Pancreas (tissue), 10 donors: ENCODE measurements at regions not wholly inside any gene's neighbourhood (a gene's known extent, or its start where the extent isn't known, plus 50 kb on each side); places are given as distances from the start of the nearest gene placed in this dataset.
"Not testable (repeated sequence)": the region's sequence is repeated elsewhere in the genome, so short reads cannot be mapped to it uniquely, and the experiment has no call there.

Experiments
- ATAC-seq, 4 donors: fragments of 200-7000 bp; cut with Tn5 transposase; one replicate each; pipeline versions ENCODE4 v1.8.0 to v1.9.1; 2020; ENCODE audit warnings: mild to moderate bottlenecking in 4 of 4, moderate library complexity in 4 of 4
- DNase-seq, 6 donors: peaks; one replicate each; pipeline ENCODE4 v3.0.0-alpha.2; 2020
- FAIRE-seq: peaks from 2 replicates; lab custom pipeline; 2012; peaks lifted over from hg19 to GRCh38; lab: Jason Lieb, UNC
- H3K27ac ChIP-seq, 4 donors: fragments of 200-600 bp; sonication (generic); 1 replicate in 3 of 4; 2 replicates in 1 of 4; pipeline versions ENCODE4 v1.5.0 to v1.8.0; 2020
- H3K27me3 ChIP-seq, 4 donors: fragments of 200-600 bp; one replicate each; pipeline ENCODE4 v1.8.0; 2021
- H3K36me3 ChIP-seq, 3 donors: fragments of 200-600 bp; sonication (generic) in 1 of 3; one replicate each; pipeline versions ENCODE4 v1.5.0 to v1.8.0; 2020 to 2021
- H3K4me1 ChIP-seq, 3 donors: fragments of 200-600 bp; one replicate each; pipeline ENCODE4 v1.8.0; 2021
- H3K4me3 ChIP-seq, 4 donors: fragments of 200-600 bp; sonication (generic) in 2 of 4; one replicate each; pipeline versions ENCODE4 v1.5.0 to v1.8.0; 2020 to 2021
- H3K9me3 ChIP-seq, 4 donors: fragments of 200-600 bp; one replicate each; pipeline ENCODE4 v1.8.0; 2021
- WGBS, 2 donors: extraction: QIAGEN DNeasy Blood & Tissue Kit; methylation state at CpG; one replicate each; pipeline ENCODE4 v1.1.7; 2013; 5-methylcytosine and 5-hydroxymethylcytosine counted together
- intact Hi-C, 3 donors: fragments of 100-400 bp; cut with DNase I; formaldehyde crosslinking; loops; one replicate each; pipeline versions ENCODE4 v1.11.1 to v1.14.2; 2022
- TF ChIP-seq, protein P1 (sequence below), 4 donors: fragments of 200-600 bp; sonication (generic) in 3 of 4; IDR thresholded peaks; one replicate each; pipeline versions ENCODE4 v1.5.0 to v1.8.0; 2021; ENCODE audit warnings: antibody characterized with exemption in 4 of 4
- donor health status: healthy with polysubstance abuse.
- donor health status: DM: no; HTN: no; CAD: no; lungs with moderate emphysema.
- donor health status: DM: no; HTN: no; CAD: no.
- donor health status: control.
- donor health status: control.
- donor health status: Bipolar disorder and iron deficiency.
- donor health status: DM: yes; HTN: yes; CAD: no.
- donor health status: DM: no; HTN: no; CAD: no.
- donor health status: DM: no; HTN: no; CAD: no.
- donor health status: DM: yes; HTN: yes; CAD: no.

DNA sequence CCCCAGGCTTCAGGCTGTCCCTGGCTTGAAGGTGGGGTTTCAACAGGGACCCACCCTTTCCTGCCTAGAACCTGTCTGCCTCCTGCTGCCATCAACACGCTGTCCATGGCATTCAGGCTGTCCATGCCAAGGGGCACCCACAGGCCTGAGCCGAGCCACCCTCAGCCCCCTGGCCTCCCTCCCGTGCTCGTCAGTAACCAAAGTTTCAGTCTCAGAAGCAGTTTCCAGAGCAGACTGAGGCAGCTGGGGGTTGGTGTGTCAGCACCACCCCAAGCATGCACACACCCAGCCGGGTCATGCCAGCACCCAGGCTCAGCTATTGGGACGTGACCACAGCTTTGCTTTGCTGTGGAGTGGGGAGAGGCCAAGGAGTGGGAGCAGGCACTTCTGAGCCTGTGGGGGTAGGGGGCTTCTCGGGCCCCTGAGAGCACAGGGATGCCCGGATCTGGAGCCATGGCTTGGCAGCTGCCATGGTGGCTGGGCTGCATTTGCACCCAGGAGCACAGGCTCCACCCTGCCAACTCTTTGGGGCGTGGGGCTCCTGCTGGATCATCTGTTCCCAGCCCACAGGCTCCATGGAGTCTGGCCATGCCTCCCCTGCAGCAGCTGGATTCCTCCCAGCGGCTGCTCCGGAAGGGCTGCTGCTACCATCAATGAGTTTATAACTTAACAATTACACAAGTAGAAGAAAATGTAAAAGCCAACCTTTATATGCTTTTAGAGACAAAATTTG, 314.5 kb upstream of the SEMA3C start:
- H3K27ac ChIP-seq: no peak overlapping the region
- 85 to 93% methylated on average over 11 of the region's 11 CpGs for WGBS, 2 donors
- H3K27me3 ChIP-seq: no peaks in the 10 kb centered on the region
- TF ChIP-seq, protein P1, sequence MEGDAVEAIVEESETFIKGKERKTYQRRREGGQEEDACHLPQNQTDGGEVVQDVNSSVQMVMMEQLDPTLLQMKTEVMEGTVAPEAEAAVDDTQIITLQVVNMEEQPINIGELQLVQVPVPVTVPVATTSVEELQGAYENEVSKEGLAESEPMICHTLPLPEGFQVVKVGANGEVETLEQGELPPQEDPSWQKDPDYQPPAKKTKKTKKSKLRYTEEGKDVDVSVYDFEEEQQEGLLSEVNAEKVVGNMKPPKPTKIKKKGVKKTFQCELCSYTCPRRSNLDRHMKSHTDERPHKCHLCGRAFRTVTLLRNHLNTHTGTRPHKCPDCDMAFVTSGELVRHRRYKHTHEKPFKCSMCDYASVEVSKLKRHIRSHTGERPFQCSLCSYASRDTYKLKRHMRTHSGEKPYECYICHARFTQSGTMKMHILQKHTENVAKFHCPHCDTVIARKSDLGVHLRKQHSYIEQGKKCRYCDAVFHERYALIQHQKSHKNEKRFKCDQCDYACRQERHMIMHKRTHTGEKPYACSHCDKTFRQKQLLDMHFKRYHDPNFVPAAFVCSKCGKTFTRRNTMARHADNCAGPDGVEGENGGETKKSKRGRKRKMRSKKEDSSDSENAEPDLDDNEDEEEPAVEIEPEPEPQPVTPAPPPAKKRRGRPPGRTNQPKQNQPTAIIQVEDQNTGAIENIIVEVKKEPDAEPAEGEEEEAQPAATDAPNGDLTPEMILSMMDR (IDR thresholded peaks at IDR 0.05): no peak
- FAIRE-seq: no peak
- intact Hi-C loops: no loop called here
- H3K9me3 ChIP-seq: no peaks in the 10 kb centered on the region
- H3K36me3 ChIP-seq: no peaks in the 10 kb centered on the region
- DNase-seq: peak in 1 of 6 donors; percentile 60
- no peak for ATAC-seq
- H3K4me1 ChIP-seq: peaks cover 0 to 4% (median 0%) of the 10 kb centered on the region in 3 donors
- H3K4me3 ChIP-seq: no peak overlapping the region

DNA sequence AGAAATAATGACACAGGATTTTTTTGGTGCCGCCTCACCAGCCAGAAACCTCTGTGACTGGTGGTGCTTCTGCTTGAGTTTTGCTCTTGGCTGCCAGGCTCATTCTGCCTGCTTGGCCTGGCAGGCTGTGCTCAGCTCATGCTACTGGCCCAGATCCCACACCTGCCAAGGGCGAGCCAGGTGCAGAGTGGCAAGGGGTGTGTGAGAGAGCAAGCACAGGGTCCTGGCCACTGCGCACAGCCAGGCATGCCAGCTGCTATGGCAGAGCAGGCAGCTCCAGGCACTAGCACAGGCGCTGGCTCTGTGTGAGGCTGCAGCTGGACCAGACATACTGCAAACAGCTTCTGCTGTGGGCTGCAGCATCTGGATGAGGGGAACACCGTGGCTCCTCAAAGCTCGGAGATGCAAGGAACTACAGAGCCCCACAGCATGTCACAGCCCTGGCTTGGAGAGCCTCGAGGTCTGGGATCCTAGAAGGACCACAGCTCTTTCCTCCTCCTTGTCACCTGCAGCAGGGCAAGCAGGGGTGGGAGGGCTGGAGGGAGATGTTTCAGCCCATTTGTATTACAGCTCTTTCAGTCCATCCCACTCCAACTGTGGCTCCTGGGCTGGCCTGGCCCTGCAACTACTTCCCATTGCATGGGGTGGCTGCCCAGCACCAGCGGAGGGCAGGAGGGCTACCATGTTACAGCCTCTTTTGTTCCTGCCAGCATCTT, 313.4 kb upstream of the SEMA3C start:
- Histone ChIP-seq H3K36me3 (no peaks in the 10 kb centered on the region), H3K27me3 (no peaks in the 10 kb centered on the region), H3K4me1 (peaks cover 0 to 4% (median 0%) of the 10 kb centered on the region in 3 donors), H3K4me3 (no peak overlapping the region), H3K27ac (no peak overlapping the region), H3K9me3 (no peaks in the 10 kb centered on the region)
- ATAC-seq (peak; percentile 80 to 97 (median 92)), FAIRE-seq (no peak), DNase-seq (peak; percentile 65 to 88 (median 74))
- intact Hi-C loops: no loop called here
- whole genome bisulfite sequencing, 2 donors: 39% methylated on average over 8 of the region's 8 CpGs
- TF ChIP-seq, protein P1 (IDR thresholded peaks at IDR 0.05): no peak

DNA sequence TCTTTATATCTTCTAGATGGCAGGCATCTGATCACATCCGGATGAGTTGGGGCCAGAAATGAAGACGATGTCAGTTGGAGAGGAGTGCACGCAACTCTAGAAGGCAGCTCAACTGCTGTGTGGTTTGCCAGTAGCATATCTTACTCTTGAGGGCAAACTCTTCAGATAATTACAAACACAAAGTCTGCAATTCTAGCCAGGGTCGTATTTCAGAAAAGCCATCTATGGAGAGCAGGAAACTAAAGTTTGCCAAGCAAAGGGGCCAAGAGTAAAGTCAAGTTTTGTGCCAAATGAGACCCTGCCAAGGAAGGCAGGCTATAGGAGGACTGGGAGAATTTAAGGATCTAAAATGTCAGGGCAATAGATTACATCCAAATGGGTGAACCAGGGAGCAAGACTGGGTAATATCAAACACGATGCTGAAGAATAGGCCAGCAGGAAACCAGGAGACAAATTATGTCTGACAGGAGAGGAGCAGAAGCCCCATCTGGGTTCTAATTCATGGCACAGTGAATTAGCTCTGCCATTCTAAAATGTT, 312.5 kb upstream of the SEMA3C start:
- Histone ChIP-seq H3K27ac (no peak overlapping the region), H3K36me3 (no peaks in the 10 kb centered on the region), H3K4me3 (no peak overlapping the region), H3K27me3 (no peaks in the 10 kb centered on the region), H3K9me3 (no peaks in the 10 kb centered on the region), H3K4me1 (peaks cover 0 to 4% (median 0%) of the 10 kb centered on the region in 3 donors)
- no peak for DNase-seq
- 59 to 64% methylated on average over 5 of the region's 5 CpGs for WGBS, 2 donors
- no peak for FAIRE-seq
- TF ChIP-seq, protein P1 (IDR thresholded peaks at IDR 0.05): no peak
- no peak for ATAC-seq
- intact Hi-C loops: no loop called here

DNA sequence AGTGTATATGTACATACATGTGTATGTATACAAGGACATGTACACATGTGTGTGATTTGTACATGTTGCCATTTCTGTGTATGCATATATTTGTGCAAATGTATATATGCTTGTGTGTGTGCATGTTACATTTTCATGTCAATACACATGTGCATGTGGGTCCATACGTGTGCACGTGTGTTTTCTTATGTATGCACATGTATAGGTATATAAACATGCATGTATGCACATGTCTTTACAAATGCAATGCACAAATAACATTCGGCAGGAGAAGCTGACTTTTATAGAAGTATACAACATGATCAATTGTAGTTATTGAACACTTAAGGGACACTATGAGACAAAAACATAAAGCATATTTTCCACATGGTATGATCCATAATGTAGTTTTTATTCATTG, 307.4 kb upstream of the SEMA3C start:
- H3K4me3 ChIP-seq: no peak overlapping the region
- H3K36me3 ChIP-seq: no peaks in the 10 kb centered on the region
- WGBS, 2 donors: 79 to 88% methylated on average over 3 of the region's 3 CpGs
- TF ChIP-seq, protein P1 (IDR thresholded peaks at IDR 0.05): no peak
- H3K27ac ChIP-seq: no peak overlapping the region
- no peaks in the 10 kb centered on the region for H3K27me3 ChIP-seq
- intact Hi-C loops: no loop called here
- FAIRE-seq: no peak
- no peak for ATAC-seq
- H3K4me1 ChIP-seq: no peaks in the 10 kb centered on the region
- DNase-seq: no peak
- H3K9me3 ChIP-seq: no peaks in the 10 kb centered on the region

DNA sequence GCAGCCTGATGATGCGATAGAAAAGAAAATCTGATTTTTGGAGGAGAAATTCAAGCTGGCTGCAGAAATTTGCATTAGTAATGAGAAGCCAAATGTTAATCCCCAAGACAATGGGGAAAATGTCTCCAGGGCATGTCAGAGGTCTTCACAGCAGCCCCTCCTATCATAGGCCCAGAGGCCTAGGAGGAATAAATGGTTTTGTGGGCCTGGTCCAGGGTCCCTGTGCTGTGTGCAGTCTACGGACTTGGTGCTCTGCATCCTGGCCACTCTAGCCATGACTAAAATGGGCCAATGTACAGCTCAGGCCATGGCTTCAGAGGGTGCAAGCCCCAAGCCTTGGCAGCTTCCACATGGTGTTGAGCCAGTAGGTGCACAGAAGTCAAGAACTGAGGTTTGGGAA, 303.8 kb upstream of the SEMA3C start:
- H3K4me1 ChIP-seq, H3K27me3 ChIP-seq, intact Hi-C loops, ATAC-seq, H3K27ac ChIP-seq, H3K4me3 ChIP-seq, H3K9me3 ChIP-seq, DNase-seq, H3K36me3 ChIP-seq, FAIRE-seq: not testable (repeated sequence)
- 93 to 100% methylated on average over 2 of the region's 2 CpGs for WGBS, 2 donors
